ENCODE measurements at regions not wholly inside any gene's neighbourhood (a gene's known extent, or its start where the extent isn't known, plus 50 kb on each side); places are given as distances from the start of the nearest gene placed in this dataset.
"Not testable (repeated sequence)": the region's sequence is repeated elsewhere in the genome, so short reads cannot be mapped to it uniquely, and the experiment has no call there.

DNA sequence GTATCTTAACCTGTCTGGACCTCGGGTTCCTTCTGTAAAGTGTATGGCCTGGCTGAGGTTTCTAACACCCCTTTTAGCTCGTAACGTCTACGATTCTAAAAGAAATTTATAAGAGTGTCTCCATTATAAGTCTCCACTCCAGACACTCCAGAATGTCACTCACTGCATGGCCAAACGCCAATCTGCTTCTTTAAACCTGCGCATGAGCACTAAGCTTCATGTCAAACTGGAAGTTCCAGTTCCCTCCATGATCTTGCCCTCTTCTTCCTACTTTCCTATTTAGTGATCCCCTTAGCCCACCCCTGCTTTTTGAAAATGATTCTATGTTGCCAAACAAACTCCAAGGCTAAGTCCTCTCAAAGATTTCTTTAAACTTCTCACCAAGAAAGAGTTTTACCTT, 241.4 kb upstream of the NPVF start:
- no peaks in the 10 kb centered on the region for H3K9me3 Mint-ChIP-seq

DNA sequence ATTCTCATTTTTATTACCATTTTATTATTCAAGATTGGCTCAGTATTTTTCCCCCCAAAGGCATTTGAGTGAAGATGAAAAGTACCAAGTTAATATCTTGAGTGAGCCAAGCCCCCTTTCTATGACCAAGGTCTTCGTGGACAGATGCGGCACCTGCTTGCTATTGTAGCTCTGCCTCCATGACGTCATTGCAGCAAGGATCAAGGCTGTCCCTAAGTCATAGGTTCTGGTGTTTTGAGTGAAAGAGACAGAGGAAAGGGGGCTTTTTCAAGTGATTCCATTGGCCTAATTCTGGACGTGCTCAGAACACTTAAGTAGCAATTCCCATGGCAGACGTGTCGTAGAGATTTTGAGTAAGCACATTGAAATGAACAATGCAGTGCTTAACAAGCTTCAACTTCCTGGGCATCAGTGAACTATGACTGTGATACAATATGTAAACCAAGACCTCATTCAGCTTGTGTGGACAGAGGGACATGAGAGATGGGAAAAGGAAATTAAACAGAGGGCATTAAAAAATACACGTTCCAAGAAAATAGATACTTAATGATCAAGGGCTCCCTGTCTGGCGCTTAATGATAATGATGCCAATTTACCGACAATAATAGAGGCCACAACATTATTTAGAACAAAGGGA, 248.7 kb upstream of the NPVF start:
- TF ChIP-seq, protein P1, sequence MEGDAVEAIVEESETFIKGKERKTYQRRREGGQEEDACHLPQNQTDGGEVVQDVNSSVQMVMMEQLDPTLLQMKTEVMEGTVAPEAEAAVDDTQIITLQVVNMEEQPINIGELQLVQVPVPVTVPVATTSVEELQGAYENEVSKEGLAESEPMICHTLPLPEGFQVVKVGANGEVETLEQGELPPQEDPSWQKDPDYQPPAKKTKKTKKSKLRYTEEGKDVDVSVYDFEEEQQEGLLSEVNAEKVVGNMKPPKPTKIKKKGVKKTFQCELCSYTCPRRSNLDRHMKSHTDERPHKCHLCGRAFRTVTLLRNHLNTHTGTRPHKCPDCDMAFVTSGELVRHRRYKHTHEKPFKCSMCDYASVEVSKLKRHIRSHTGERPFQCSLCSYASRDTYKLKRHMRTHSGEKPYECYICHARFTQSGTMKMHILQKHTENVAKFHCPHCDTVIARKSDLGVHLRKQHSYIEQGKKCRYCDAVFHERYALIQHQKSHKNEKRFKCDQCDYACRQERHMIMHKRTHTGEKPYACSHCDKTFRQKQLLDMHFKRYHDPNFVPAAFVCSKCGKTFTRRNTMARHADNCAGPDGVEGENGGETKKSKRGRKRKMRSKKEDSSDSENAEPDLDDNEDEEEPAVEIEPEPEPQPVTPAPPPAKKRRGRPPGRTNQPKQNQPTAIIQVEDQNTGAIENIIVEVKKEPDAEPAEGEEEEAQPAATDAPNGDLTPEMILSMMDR (IDR thresholded peaks at IDR 0.05), result no peak
- ATAC-seq (ENCODE audit: poor library complexity), result no peak
- ChIA-PET CTCF (no interaction called here), POLR2A (no interaction called here)
- Mint-ChIP-seq H3K27ac (no peak overlapping the region), H3K27me3 (peaks cover 7% of the 10 kb centered on the region), H3K4me3 (no peak overlapping the region), H3K36me3 (ENCODE audit: low read depth) (no peaks in the 10 kb centered on the region), H3K9me3 (no peaks in the 10 kb centered on the region), H3K4me1 (ENCODE audit: low read depth) (no peaks in the 10 kb centered on the region)
- DNase-seq, result no peak
- no peaks in the 10 kb centered on the region for H3K9me3 ChIP-seq (ENCODE audit: control insufficient read depth in 1 of 2, insufficient read depth in 1 of 2, low read length in 2 of 2)
- H3K4me3 ChIP-seq (ENCODE audit: low read length), result no peak overlapping the region
- H3K36me3 ChIP-seq (ENCODE audit: insufficient read depth, low read length), result no peaks in the 10 kb centered on the region
- peaks cover 0 to 2% of the 10 kb centered on the region in 2 experiments for H3K27me3 ChIP-seq (ENCODE audit: control insufficient read depth in 1 of 2, insufficient read depth in 2 of 2, low read length in 2 of 2)
- intact Hi-C loops (cut with DNase I, micrococcal nuclease), result no loop called here
- H3K4me1 ChIP-seq (ENCODE audit: insufficient read depth, low read length), result no peaks in the 10 kb centered on the region
- no peak overlapping the region for H3K27ac ChIP-seq (ENCODE audit: low read depth in 1 of 2, low read length in 2 of 2)

More for the DNA sequence above, 241.4 kb upstream of the NPVF start:
- no peak overlapping the region for H3K27ac Mint-ChIP-seq
- Histone ChIP-seq H3K4me3 (ENCODE audit: low read length) (no peak overlapping the region), H3K27ac (ENCODE audit: low read depth in 1 of 2, low read length in 2 of 2) (no peak overlapping the region), H3K4me1 (ENCODE audit: insufficient read depth, low read length) (no peaks in the 10 kb centered on the region), H3K27me3 (ENCODE audit: control insufficient read depth in 1 of 2, insufficient read depth in 2 of 2, low read length in 2 of 2) (peaks cover 0 to 2% of the 10 kb centered on the region in 2 experiments), H3K9me3 (ENCODE audit: control insufficient read depth in 1 of 2, insufficient read depth in 1 of 2, low read length in 2 of 2) (no peaks in the 10 kb centered on the region), H3K36me3 (ENCODE audit: insufficient read depth, low read length) (no peaks in the 10 kb centered on the region)
- ChIA-PET CTCF (no interaction called here), POLR2A (no interaction called here)
- H3K4me1 Mint-ChIP-seq (ENCODE audit: low read depth), result no peaks in the 10 kb centered on the region
- TF ChIP-seq, protein P1 (IDR thresholded peaks at IDR 0.05), result no peak
- no peak for DNase-seq
- H3K36me3 Mint-ChIP-seq (ENCODE audit: low read depth), result no peaks in the 10 kb centered on the region
- no peak for ATAC-seq (ENCODE audit: poor library complexity)
- H3K27me3 Mint-ChIP-seq, result peaks cover 19% of the 10 kb centered on the region
- intact Hi-C loops (cut with DNase I, micrococcal nuclease), result no loop called here
- no peak overlapping the region for H3K4me3 Mint-ChIP-seq

DNA sequence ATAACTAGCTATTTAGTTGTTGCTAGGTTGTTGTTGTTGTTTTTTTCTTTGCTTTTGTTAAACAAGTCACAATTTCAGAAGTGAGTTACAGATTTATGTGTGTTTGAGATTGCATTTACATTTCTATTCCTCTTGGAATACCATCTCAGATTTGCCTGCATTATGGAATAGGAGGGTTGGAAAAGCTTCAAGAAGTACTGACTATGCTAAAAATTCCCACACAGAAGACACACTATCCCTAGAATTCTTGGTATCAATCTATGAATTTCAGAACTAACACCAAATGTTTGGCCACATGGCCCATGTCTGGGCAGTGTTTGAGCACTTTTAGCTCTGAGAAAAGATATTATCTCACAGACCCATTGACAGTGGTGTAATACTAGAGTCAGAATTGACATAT, 249.9 kb upstream of the NPVF start:
- H3K27me3 Mint-ChIP-seq; H3K4me1 ChIP-seq (ENCODE audit: insufficient read depth, low read length); H3K9me3 Mint-ChIP-seq; H3K27ac ChIP-seq (ENCODE audit: low read depth in 1 of 2, low read length in 2 of 2); CTCF ChIA-PET; DNase-seq; intact Hi-C loops (cut with DNase I, micrococcal nuclease); ATAC-seq (ENCODE audit: poor library complexity); H3K27me3 ChIP-seq (ENCODE audit: control insufficient read depth in 1 of 2, insufficient read depth in 2 of 2, low read length in 2 of 2); H3K4me3 Mint-ChIP-seq; H3K27ac Mint-ChIP-seq; H3K9me3 ChIP-seq (ENCODE audit: control insufficient read depth in 1 of 2, insufficient read depth in 1 of 2, low read length in 2 of 2); H3K36me3 Mint-ChIP-seq (ENCODE audit: low read depth); H3K4me3 ChIP-seq (ENCODE audit: low read length); H3K4me1 Mint-ChIP-seq (ENCODE audit: low read depth); H3K36me3 ChIP-seq (ENCODE audit: insufficient read depth, low read length): not testable (repeated sequence)
- POLR2A ChIA-PET, result interaction anchor here (0.8 kb wide), 1 partner anchor 99 kb away, joined by 3 read pairs; no protein-coding TSS in a partner anchor

DNA sequence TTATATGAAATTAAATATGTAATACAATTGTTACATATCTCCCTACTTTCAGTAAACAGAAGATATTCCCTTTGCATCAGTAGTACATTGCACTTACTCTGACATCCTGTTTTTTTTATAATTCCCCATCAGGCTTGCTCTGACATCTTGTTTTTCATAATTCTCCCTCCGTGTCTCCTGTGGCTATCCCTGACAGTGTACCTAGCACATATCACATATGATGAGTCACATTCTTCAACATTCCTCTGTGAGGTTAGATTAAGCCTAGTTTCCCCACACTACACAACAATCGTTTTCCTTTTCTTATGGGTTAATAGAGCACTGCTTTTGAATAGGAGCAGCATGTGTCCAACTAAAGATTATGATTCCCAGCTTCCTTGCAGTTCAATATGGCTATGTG, 250.6 kb upstream of the NPVF start:
- no peaks in the 10 kb centered on the region for H3K9me3 Mint-ChIP-seq
- intact Hi-C loops (cut with DNase I, micrococcal nuclease), result no loop called here
- POLR2A ChIA-PET, result no interaction called here
- no peak overlapping the region for H3K27ac ChIP-seq (ENCODE audit: low read depth in 1 of 2, low read length in 2 of 2)
- no peak overlapping the region for H3K4me3 Mint-ChIP-seq
- DNase-seq, result no peak
- no peaks in the 10 kb centered on the region for H3K9me3 ChIP-seq (ENCODE audit: control insufficient read depth in 1 of 2, insufficient read depth in 1 of 2, low read length in 2 of 2)
- H3K27ac Mint-ChIP-seq, result no peak overlapping the region
- no peak overlapping the region for H3K4me3 ChIP-seq (ENCODE audit: low read length)
- peaks cover 7% of the 10 kb centered on the region for H3K27me3 Mint-ChIP-seq
- peaks cover 0 to 2% of the 10 kb centered on the region in 2 experiments for H3K27me3 ChIP-seq (ENCODE audit: control insufficient read depth in 1 of 2, insufficient read depth in 2 of 2, low read length in 2 of 2)
- TF ChIP-seq, protein P1 (IDR thresholded peaks at IDR 0.05), result no peak
- no peak for ATAC-seq (ENCODE audit: poor library complexity)
- CTCF ChIA-PET, result no interaction called here
- H3K36me3 ChIP-seq (ENCODE audit: insufficient read depth, low read length), result no peaks in the 10 kb centered on the region
- no peaks in the 10 kb centered on the region for H3K4me1 ChIP-seq (ENCODE audit: insufficient read depth, low read length)
- H3K4me1 Mint-ChIP-seq (ENCODE audit: low read depth), result no peaks in the 10 kb centered on the region
- no peaks in the 10 kb centered on the region for H3K36me3 Mint-ChIP-seq (ENCODE audit: low read depth)
